IMR-90 (cell line): ENCODE measurements at regions not wholly inside any gene's neighbourhood (a gene's known extent, or its start where the extent isn't known, plus 50 kb on each side); places are given as distances from the start of the nearest gene placed in this dataset.

Experiments used
- BHLHE40 ChIP-seq: fragments of 150-350 bp; IDR thresholded peaks from 2 replicates; pipeline ENCODE4 v1.6.1; 2016; ENCODE audit warnings: mild to moderate bottlenecking, low read depth, low read length
- CEBPB ChIP-seq: IDR thresholded peaks from 2 replicates; pipeline ENCODE4 v1.6.1; 2012; ENCODE audit warnings: low read depth, low read length, improper control_type of control experiment
- FOS ChIP-seq: fragments of 150-350 bp; IDR thresholded peaks from 2 replicates; pipeline ENCODE4 v1.6.1; 2016; ENCODE audit warnings: low read depth, low read length
- MAFK ChIP-seq: IDR thresholded peaks from 2 replicates; pipeline ENCODE4 v1.6.1; 2012; ENCODE audit warnings: low read depth, low read length, improper control_type of control experiment
- MXI1 ChIP-seq: IDR thresholded peaks from 2 replicates; pipeline ENCODE4 v1.6.1; 2012; ENCODE audit warnings: low read depth, mild to moderate bottlenecking, low read length, moderate library complexity, borderline replicate concordance
- NFE2L2 ChIP-seq: fragments of 150-350 bp; IDR thresholded peaks from 2 replicates; pipeline ENCODE4 v1.6.1; 2016; ENCODE audit warnings: low read depth, mild to moderate bottlenecking, low read length
- POLR2A ChIP-seq: IDR thresholded peaks from 2 replicates; pipeline ENCODE4 v1.6.1; 2012; ENCODE audit warnings: mild to moderate bottlenecking, low read depth, low read length
- RAD21 ChIP-seq: IDR thresholded peaks from 2 replicates; pipeline ENCODE4 v1.6.1; 2012; ENCODE audit warnings: low read length, improper control_type of control experiment
- RCOR1 ChIP-seq: IDR thresholded peaks from 2 replicates; pipeline ENCODE4 v1.6.1; 2012; ENCODE audit warnings: mild to moderate bottlenecking, low read length, improper control_type of control experiment; ENCODE audit not compliant: insufficient replicate concordance
- RFX5 ChIP-seq: IDR thresholded peaks from 2 replicates; pipeline ENCODE4 v1.8.0; 2012; ENCODE audit warnings: low read depth, mild to moderate bottlenecking, low read length, moderate library complexity
- USF2 ChIP-seq: fragments of 150-350 bp; IDR thresholded peaks from 2 replicates; pipeline ENCODE4 v1.6.1; 2017; ENCODE audit warnings: mild to moderate bottlenecking, antibody characterized with exemption, low read length, low read depth
- TF ChIP-seq, protein P1 (sequence below): conservative IDR thresholded peaks from 2 replicates; pipeline ENCODE4 v1.5.1; 2012; ENCODE audit warnings: mild to moderate bottlenecking, low read depth, low read length, improper control_type of control experiment
- TF ChIP-seq, protein P2 (sequence below): fragments of 150-350 bp; IDR thresholded peaks from 2 replicates; pipeline ENCODE4 v1.6.1; 2016; ENCODE audit warnings: low read depth, mild to moderate bottlenecking, low read length, moderate library complexity, borderline replicate concordance

DNA sequence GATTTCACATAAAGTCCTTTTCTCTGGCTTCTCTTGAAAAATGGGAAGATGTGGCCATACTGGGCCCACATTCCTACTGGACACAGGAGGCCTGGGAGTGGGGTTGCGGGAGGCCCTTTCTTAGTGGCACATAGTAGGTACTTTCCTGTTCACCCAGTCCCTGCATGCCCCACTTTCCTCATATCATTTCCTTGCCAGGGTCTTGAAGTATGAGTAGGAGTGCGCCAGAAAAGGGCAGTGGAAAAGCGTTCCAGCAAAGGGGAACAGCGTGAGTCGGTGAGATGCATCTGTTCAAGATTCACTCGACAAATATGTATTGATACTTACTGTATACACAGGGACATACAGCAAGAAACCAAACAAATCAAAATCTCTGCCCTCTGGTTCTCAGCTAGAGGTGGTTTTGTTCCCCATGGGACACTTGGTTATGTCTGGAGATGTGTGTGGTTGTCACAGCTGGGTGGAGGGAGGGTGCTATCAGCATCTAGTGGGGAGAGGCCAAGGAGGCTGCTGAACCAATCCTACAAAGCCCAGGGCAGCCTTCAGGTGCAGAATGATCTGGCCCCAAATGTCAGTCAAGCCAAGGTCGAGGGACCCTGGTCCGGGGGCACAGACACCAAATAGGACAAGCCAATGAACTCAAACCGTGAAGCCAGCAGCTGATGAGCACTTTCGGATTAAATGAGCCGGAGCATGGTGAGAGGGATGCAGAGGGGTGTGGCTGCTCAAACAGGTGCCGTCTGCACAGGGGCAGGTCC, 151.4 kb downstream of the CEBPB start:
- TF ChIP-seq, protein P1, sequence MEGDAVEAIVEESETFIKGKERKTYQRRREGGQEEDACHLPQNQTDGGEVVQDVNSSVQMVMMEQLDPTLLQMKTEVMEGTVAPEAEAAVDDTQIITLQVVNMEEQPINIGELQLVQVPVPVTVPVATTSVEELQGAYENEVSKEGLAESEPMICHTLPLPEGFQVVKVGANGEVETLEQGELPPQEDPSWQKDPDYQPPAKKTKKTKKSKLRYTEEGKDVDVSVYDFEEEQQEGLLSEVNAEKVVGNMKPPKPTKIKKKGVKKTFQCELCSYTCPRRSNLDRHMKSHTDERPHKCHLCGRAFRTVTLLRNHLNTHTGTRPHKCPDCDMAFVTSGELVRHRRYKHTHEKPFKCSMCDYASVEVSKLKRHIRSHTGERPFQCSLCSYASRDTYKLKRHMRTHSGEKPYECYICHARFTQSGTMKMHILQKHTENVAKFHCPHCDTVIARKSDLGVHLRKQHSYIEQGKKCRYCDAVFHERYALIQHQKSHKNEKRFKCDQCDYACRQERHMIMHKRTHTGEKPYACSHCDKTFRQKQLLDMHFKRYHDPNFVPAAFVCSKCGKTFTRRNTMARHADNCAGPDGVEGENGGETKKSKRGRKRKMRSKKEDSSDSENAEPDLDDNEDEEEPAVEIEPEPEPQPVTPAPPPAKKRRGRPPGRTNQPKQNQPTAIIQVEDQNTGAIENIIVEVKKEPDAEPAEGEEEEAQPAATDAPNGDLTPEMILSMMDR, result no peak
- no peak for TF ChIP-seq USF2
- TF ChIP-seq MAFK, result no peak
- no peak for TF ChIP-seq POLR2A
- no peak for TF ChIP-seq RAD21
- TF ChIP-seq CEBPB, result no peak
- TF ChIP-seq BHLHE40, result no peak
- TF ChIP-seq RCOR1, result no peak
- no peak for TF ChIP-seq FOS
- no peak for TF ChIP-seq RFX5
- no peak for TF ChIP-seq NFE2L2
- TF ChIP-seq, protein P2, sequence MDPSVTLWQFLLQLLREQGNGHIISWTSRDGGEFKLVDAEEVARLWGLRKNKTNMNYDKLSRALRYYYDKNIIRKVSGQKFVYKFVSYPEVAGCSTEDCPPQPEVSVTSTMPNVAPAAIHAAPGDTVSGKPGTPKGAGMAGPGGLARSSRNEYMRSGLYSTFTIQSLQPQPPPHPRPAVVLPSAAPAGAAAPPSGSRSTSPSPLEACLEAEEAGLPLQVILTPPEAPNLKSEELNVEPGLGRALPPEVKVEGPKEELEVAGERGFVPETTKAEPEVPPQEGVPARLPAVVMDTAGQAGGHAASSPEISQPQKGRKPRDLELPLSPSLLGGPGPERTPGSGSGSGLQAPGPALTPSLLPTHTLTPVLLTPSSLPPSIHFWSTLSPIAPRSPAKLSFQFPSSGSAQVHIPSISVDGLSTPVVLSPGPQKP, result no peak
- TF ChIP-seq MXI1, result no peak
